Adrenal gland (tissue), 9 donors: ENCODE measurements at regions not wholly inside any gene's neighbourhood (a gene's known extent, or its start where the extent isn't known, plus 50 kb on each side); places are given as distances from the start of the nearest gene placed in this dataset.

ENCODE experiments used
- DNase-seq, 7 donors: peaks; one replicate each; pipeline ENCODE4 v3.0.0-alpha.2; 2019 to 2020
- H3K27ac ChIP-seq, 5 donors: fragments of 200-600 bp; sonication (generic) in 4 of 5; 1 replicate in 3 of 5; 2 replicates in 2 of 5; pipeline versions ENCODE4 v1.5.1 to v1.8.0; 2016 to 2020; ENCODE audit warnings: mild to moderate bottlenecking in 1 of 5
- H3K27me3 ChIP-seq: fragments of 200-600 bp; 2 replicates; pipeline ENCODE4 v1.8.0; 2021
- H3K36me3 ChIP-seq, 2 donors: fragments of 200-600 bp; replicated peaks in 1 of 2; 1 replicate in 1 of 2; 2 replicates in 1 of 2; pipeline versions ENCODE4 v1.5.1 to v1.8.0; 2018 to 2022
- H3K4me1 ChIP-seq, 2 donors: fragments of 200-600 bp; replicated peaks in 1 of 2; 1 replicate in 1 of 2; 2 replicates in 1 of 2; pipeline versions ENCODE4 v1.5.1 to v1.8.0; 2018 to 2021
- H3K4me3 ChIP-seq, 4 donors: fragments of 200-600 bp; sonication (generic) in 3 of 4; one replicate each; pipeline ENCODE4 v1.5.1; 2016 to 2018
- H3K9me3 ChIP-seq, 3 donors: fragments of 200-600 bp; sonication (generic) in 1 of 3; replicated peaks in 1 of 3; 1 replicate in 2 of 3; 2 replicates in 1 of 3; pipeline versions ENCODE4 v1.5.1 to v1.8.0; 2016 to 2021
- CTCF ChIP-seq, 6 experiments: fragments of 450-650 bp in 4 of 6; fragments of 200-600 bp in 2 of 6; sonication (generic) in 1 of 6; IDR thresholded peaks; 1 replicate in 5 of 6; 2 replicates in 1 of 6; pipeline versions ENCODE4 v1.5.1 to v1.8.0; 2016 to 2021; ENCODE audit warnings: antibody characterized with exemption in 6 of 6, mild to moderate bottlenecking in 2 of 6, moderate library complexity in 1 of 6
- POLR2A ChIP-seq, 2 donors: fragments of 450-650 bp; IDR thresholded peaks; one replicate each; pipeline ENCODE4 v1.6.1; 2017; ENCODE audit warnings: antibody characterized with exemption in 2 of 2, mild to moderate bottlenecking in 2 of 2, moderate library complexity in 1 of 2
- WGBS, 4 donors: extraction: QIAGEN DNeasy Blood & Tissue Kit in 2 of 4; methylation state at CpG; one replicate each; pipeline versions ENCODE4 v1.1.5 to v1.1.7; 2013 to 2017; 5-methylcytosine and 5-hydroxymethylcytosine counted together
- intact Hi-C, 2 donors: fragments of 100-400 bp; cut with DNase I; formaldehyde crosslinking; loops; one replicate each; pipeline versions ENCODE4 v1.14.1 to v1.15.0; 2022 to 2023
- donor health status: healthy with polysubstance abuse.
- donor health status: Bipolar disorder and iron deficiency.
- donor health status: DM: yes; HTN: yes; CAD: no.
- donor health status: DM: no; HTN: no; CAD: no.
- donor health status: DM: no; HTN: no; CAD: no.

- DNase-seq: no peak
- 87 to 93% (median 90%) methylated on average over 4 of the region's 4 CpGs for WGBS, 4 donors
- H3K27me3 ChIP-seq: no peaks in the 10 kb centered on the region
- H3K27ac ChIP-seq: no peak overlapping the region
- peaks cover 0 to 10% of the 10 kb centered on the region in 2 donors for H3K4me1 ChIP-seq
- no peak overlapping the region for H3K4me3 ChIP-seq
- H3K9me3 ChIP-seq: no peaks in the 10 kb centered on the region
- TF ChIP-seq POLR2A (IDR thresholded peaks at IDR 0.05): no peak
- TF ChIP-seq CTCF (IDR thresholded peaks at IDR 0.05): no peak
- intact Hi-C loops: no loop called here
- H3K36me3 ChIP-seq: no peaks in the 10 kb centered on the region
Observed at GRCh38 chr17:55575058-55575636, 63.9 kb upstream of the SMIM36 start.

- DNase-seq: no peak
- no peaks in the 10 kb centered on the region for H3K9me3 ChIP-seq
- WGBS, 4 donors: 81 to 93% (median 87%) methylated on average over 2 of the region's 2 CpGs
- H3K36me3 ChIP-seq: no peaks in the 10 kb centered on the region
- no peak for TF ChIP-seq POLR2A (IDR thresholded peaks at IDR 0.05)
- no peak for TF ChIP-seq CTCF (IDR thresholded peaks at IDR 0.05)
- H3K27me3 ChIP-seq: no peaks in the 10 kb centered on the region
- H3K27ac ChIP-seq: no peak overlapping the region
- H3K4me1 ChIP-seq: peaks cover 6 to 14% of the 10 kb centered on the region in 2 donors
- H3K4me3 ChIP-seq: no peak overlapping the region
- intact Hi-C loops: no loop called here
Observed at GRCh38 chr17:55572599-55572998, 61.3 kb upstream of the SMIM36 start.

GRCh38 chr17:55572139-55572538, 60.9 kb upstream of the SMIM36 start:
- no peak overlapping the region for H3K4me3 ChIP-seq
- peaks cover 9 to 18% of the 10 kb centered on the region in 2 donors for H3K4me1 ChIP-seq
- intact Hi-C loops: no loop called here
- no peak for DNase-seq
- H3K36me3 ChIP-seq: no peaks in the 10 kb centered on the region
- no peaks in the 10 kb centered on the region for H3K27me3 ChIP-seq
- H3K27ac ChIP-seq: no peak overlapping the region
- H3K9me3 ChIP-seq: no peaks in the 10 kb centered on the region
- no peak for TF ChIP-seq CTCF (IDR thresholded peaks at IDR 0.05)
- TF ChIP-seq POLR2A (IDR thresholded peaks at IDR 0.05): no peak
- 68 to 96% (median 93%) methylated on average over 4 of the region's 4 CpGs for WGBS, 4 donors

- intact Hi-C loops: no loop called here
- Histone ChIP-seq H3K4me1 (peaks cover 9 to 11% of the 10 kb centered on the region in 2 donors), H3K27me3 (no peaks in the 10 kb centered on the region), H3K27ac (no peak overlapping the region), H3K4me3 (no peak overlapping the region), H3K36me3 (no peaks in the 10 kb centered on the region), H3K9me3 (no peaks in the 10 kb centered on the region)
- TF ChIP-seq POLR2A (IDR thresholded peaks at IDR 0.05): no peak
- TF ChIP-seq CTCF (IDR thresholded peaks at IDR 0.05): no peak
- no peak for DNase-seq
- 92 to 98% (median 95%) methylated on average over 2 of the region's 2 CpGs for WGBS, 4 donors
Observed at GRCh38 chr17:55571095-55571494, 59.8 kb upstream of the SMIM36 start.
